Endodermal cell (in vitro differentiated cells): ENCODE measurements at regions not wholly inside any gene's neighbourhood (a gene's known extent, or its start where the extent isn't known, plus 50 kb on each side); places are given as distances from the start of the nearest gene placed in this dataset.

Source experiments
- DNase-seq: peaks from one replicate; pipeline ENCODE4 v3.0.0-alpha.2; 2017
- H3K27ac ChIP-seq: 2 replicates; pipeline ENCODE4 v1.5.1; 2013; ENCODE audit warnings: mild to moderate bottlenecking, low read depth, low read length, moderate library complexity
- H3K27me3 ChIP-seq: 2 replicates; pipeline ENCODE4 v1.6.1; 2013; ENCODE audit warnings: mild to moderate bottlenecking, low read length, moderate library complexity; ENCODE audit not compliant: insufficient read depth, control insufficient read depth, poor library complexity, severe bottlenecking
- H3K36me3 ChIP-seq: 2 replicates; pipeline ENCODE4 v1.7.0; 2013; ENCODE audit warnings: mild to moderate bottlenecking, low read length, moderate library complexity; ENCODE audit not compliant: control insufficient read depth, insufficient read depth
- H3K4me1 ChIP-seq: one replicate; pipeline ENCODE4 v1.7.0; 2013; ENCODE audit warnings: low read length; ENCODE audit not compliant: control insufficient read depth, insufficient read depth
- H3K4me3 ChIP-seq: 2 replicates; pipeline ENCODE4 v1.5.1; 2013; ENCODE audit warnings: mild to moderate bottlenecking, low read length, moderate library complexity
- H3K9ac ChIP-seq: 2 replicates; pipeline ENCODE4 v1.6.1; 2013; ENCODE audit warnings: mild to moderate bottlenecking, low read length, moderate library complexity; ENCODE audit not compliant: poor library complexity, severe bottlenecking; ENCODE audit errors: extremely low read depth
- H3K9me3 ChIP-seq: 2 replicates; pipeline ENCODE4 v1.6.1; 2013; ENCODE audit warnings: mild to moderate bottlenecking, low read length, moderate library complexity; ENCODE audit not compliant: control insufficient read depth
- H3K27ac Mint-ChIP-seq: 2 replicates; pipeline ENCODE4 v1.8.0; 2020; ENCODE audit warnings: mixed read lengths
- H3K27me3 Mint-ChIP-seq: 2 replicates; pipeline ENCODE4 v1.8.0; 2021; ENCODE audit warnings: mild to moderate bottlenecking, mixed read lengths; ENCODE audit not compliant: insufficient read depth
- H3K36me3 Mint-ChIP-seq: 2 replicates; pipeline ENCODE4 v1.8.0; 2020; ENCODE audit warnings: low read depth, mixed read lengths
- H3K4me1 Mint-ChIP-seq: 2 replicates; pipeline ENCODE4 v1.8.0; 2020; ENCODE audit warnings: mixed read lengths
- H3K4me3 Mint-ChIP-seq: 2 replicates; pipeline ENCODE4 v1.8.0; 2020; ENCODE audit warnings: mild to moderate bottlenecking, moderate library complexity, mixed read lengths
- H3K9me3 Mint-ChIP-seq: 2 replicates; pipeline ENCODE4 v1.8.0; 2020; ENCODE audit warnings: mild to moderate bottlenecking, mixed read lengths
- CTCF ChIP-seq: fragments of 200-600 bp; sonication (generic); conservative IDR thresholded peaks from 2 replicates; pipeline ENCODE4 v1.5.0; 2021; ENCODE audit warnings: antibody characterized with exemption, mild to moderate bottlenecking
- WGBS, 2 experiments: methylation state at CpG; one replicate each; pipeline versions ENCODE4 v1.1.5 to v1.1.7; 2013; ENCODE audit warnings: missing lambda C conversion rate in 2 of 2, mixed read lengths in 1 of 2; ENCODE audit not compliant: insufficient coverage in 1 of 2, insufficient read length in 1 of 2; 5-methylcytosine and 5-hydroxymethylcytosine counted together

- Mint-ChIP-seq H3K27me3 (no peaks in the 10 kb centered on the region), H3K27ac (no peak overlapping the region), H3K9me3 (no peaks in the 10 kb centered on the region), H3K36me3 (no peaks in the 10 kb centered on the region), H3K4me1 (peaks cover 19% of the 10 kb centered on the region), H3K4me3 (no peak overlapping the region)
- Histone ChIP-seq H3K9me3 (no peaks in the 10 kb centered on the region), H3K27me3 (no peaks in the 10 kb centered on the region), H3K9ac (no peak overlapping the region), H3K4me3 (no peak overlapping the region), H3K4me1 (no peaks in the 10 kb centered on the region), H3K36me3 (no peaks in the 10 kb centered on the region), H3K27ac (no peak overlapping the region)
- no peak for DNase-seq
- no peak for TF ChIP-seq CTCF
These were observed 274.9 kb downstream of the AUH start for GRCh38 chr9:91086657-91087461.

- no peaks in the 10 kb centered on the region for H3K36me3 ChIP-seq
- H3K4me3 Mint-ChIP-seq, result no peak overlapping the region
- H3K9me3 Mint-ChIP-seq, result no peaks in the 10 kb centered on the region
- no peak overlapping the region for H3K27ac Mint-ChIP-seq
- peaks cover 19% of the 10 kb centered on the region for H3K4me1 Mint-ChIP-seq
- H3K9ac ChIP-seq, result no peak overlapping the region
- no peak for TF ChIP-seq CTCF
- no peaks in the 10 kb centered on the region for H3K27me3 ChIP-seq
- DNase-seq, result no peak
- no peak overlapping the region for H3K27ac ChIP-seq
- H3K4me1 ChIP-seq, result no peaks in the 10 kb centered on the region
- H3K9me3 ChIP-seq, result no peaks in the 10 kb centered on the region
- H3K36me3 Mint-ChIP-seq, result no peaks in the 10 kb centered on the region
- no peak overlapping the region for H3K4me3 ChIP-seq
- no peaks in the 10 kb centered on the region for H3K27me3 Mint-ChIP-seq
These were observed 274.3 kb downstream of the AUH start for GRCh38 chr9:91087462-91087759.

- no peak overlapping the region for H3K27ac ChIP-seq
- H3K36me3 ChIP-seq, result no peaks in the 10 kb centered on the region
- Mint-ChIP-seq H3K4me3 (no peak overlapping the region), H3K27me3 (no peaks in the 10 kb centered on the region), H3K27ac (no peak overlapping the region), H3K9me3 (peaks cover 10% of the 10 kb centered on the region), H3K36me3 (no peaks in the 10 kb centered on the region), H3K4me1 (peaks cover 7% of the 10 kb centered on the region)
- TF ChIP-seq CTCF, result peak; percentile 63
- DNase-seq, result peak; percentile 58
- peaks cover 8% of the 10 kb centered on the region for H3K9me3 ChIP-seq
- H3K9ac ChIP-seq, result no peak overlapping the region
- 48 to 60% methylated on average over 2 to 6 of the region's 6 CpGs for WGBS, 2 experiments
- H3K4me3 ChIP-seq, result no peak overlapping the region
- H3K4me1 ChIP-seq, result no peaks in the 10 kb centered on the region
- H3K27me3 ChIP-seq, result no peaks in the 10 kb centered on the region
These were observed 272.2 kb downstream of the AUH start for GRCh38 chr9:91089405-91090129.
